ENCODE measurements at regions not wholly inside any gene's neighbourhood (a gene's known extent, or its start where the extent isn't known, plus 50 kb on each side); places are given as distances from the start of the nearest gene placed in this dataset.

DNA sequence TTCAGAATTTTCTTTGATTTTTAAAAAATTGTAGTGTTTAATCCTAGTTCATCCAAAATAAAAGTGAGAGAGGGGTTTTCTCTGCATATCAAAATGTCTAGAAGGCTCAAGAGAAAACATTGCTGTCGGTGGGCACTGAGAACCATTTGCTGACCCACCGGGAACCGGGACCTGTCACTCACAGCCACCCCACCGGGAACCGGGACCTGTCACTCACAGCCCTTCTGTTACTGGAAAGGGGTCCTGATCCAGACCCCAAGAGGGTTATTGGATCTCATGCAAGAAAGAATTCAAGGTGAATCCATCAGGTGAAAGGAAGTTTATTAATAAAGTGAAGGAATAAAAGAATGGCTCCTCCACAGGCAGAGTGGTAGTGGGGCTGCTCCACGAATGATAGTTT is 106.0 kb upstream of the SFSWAP start:
- Histone ChIP-seq H3K4me3 (ENCODE audit: low read depth, low read length) (no peak overlapping the region), H3K27me3 (ENCODE audit: control insufficient read depth, insufficient read depth, low read length) (no peaks in the 10 kb centered on the region), H3K36me3 (ENCODE audit: control insufficient read depth, insufficient read depth, low read length) (no peaks in the 10 kb centered on the region)
- DNase-seq (ENCODE audit: low read depth) (no peak), FAIRE-seq (no peak)
- TF ChIP-seq, protein P1, sequence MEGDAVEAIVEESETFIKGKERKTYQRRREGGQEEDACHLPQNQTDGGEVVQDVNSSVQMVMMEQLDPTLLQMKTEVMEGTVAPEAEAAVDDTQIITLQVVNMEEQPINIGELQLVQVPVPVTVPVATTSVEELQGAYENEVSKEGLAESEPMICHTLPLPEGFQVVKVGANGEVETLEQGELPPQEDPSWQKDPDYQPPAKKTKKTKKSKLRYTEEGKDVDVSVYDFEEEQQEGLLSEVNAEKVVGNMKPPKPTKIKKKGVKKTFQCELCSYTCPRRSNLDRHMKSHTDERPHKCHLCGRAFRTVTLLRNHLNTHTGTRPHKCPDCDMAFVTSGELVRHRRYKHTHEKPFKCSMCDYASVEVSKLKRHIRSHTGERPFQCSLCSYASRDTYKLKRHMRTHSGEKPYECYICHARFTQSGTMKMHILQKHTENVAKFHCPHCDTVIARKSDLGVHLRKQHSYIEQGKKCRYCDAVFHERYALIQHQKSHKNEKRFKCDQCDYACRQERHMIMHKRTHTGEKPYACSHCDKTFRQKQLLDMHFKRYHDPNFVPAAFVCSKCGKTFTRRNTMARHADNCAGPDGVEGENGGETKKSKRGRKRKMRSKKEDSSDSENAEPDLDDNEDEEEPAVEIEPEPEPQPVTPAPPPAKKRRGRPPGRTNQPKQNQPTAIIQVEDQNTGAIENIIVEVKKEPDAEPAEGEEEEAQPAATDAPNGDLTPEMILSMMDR (IDR thresholded peaks at IDR 0.05; ENCODE audit: insufficient read depth, low read length, severe bottlenecking) = no peak

DNA sequence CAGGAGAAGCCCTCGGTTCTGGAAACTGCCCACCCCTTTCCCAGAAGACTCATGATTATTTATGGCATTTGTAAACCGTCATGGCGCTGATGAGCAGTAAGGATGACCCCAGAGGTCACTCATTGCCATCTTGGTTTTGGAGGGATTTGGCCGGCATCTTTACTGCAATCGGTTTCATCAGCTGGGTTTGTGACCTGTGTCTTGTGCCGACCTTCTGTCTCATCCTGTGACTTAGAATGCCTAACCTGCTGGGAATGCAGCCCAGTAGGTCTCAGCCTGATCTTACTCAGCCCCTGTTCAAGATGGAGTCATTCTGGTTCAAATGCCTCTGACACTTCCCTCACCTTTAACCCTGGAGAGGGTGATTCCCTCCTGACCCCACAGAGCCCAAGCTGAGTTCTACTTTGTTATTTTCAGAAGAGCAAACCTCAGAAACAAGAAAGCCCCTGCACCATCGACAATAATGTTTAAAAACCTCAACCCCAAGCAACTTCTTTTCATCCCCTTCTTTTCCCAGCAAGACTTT is 105.5 kb upstream of the SFSWAP start:
- Histone ChIP-seq H3K36me3 (ENCODE audit: control insufficient read depth, insufficient read depth, low read length) (no peaks in the 10 kb centered on the region), H3K4me3 (ENCODE audit: low read depth, low read length) (no peak overlapping the region), H3K27me3 (ENCODE audit: control insufficient read depth, insufficient read depth, low read length) (no peaks in the 10 kb centered on the region)
- no peak for DNase-seq (ENCODE audit: low read depth)
- TF ChIP-seq, protein P1 (IDR thresholded peaks at IDR 0.05; ENCODE audit: insufficient read depth, low read length, severe bottlenecking) = no peak
- FAIRE-seq = no peak

DNA sequence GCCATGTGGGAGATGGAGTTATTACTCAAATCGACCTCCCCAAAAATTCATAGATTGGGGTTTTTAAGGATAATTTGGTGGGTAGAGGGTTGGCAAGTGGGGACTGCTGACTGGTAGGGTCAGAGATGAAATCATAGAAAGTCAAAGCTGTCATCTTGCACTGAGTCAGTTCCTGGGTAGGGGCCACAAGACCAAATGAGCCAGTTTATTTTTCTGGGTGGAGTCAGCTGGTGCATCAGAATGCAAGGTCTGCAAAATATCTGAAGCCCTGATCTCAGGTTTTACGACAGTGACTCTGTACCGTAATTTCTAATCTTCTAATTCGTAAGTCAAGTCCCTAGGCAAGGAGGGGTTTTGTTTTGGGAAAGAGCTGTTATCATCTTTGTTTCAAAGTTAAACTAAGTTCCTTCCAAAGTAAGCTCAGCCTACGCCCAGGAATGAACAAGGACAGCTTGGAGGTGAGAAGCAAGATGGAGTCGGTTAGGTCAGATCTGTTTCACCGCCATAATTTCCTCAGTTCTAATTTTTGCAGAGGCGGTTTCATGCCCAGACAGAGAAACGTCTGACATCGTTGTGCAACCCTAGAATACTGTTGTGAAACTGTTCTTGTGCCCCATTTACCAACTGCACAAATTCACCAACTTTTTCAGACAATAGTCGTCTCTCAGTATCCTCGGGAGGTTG is 104.5 kb upstream of the SFSWAP start:
- H3K4me3 ChIP-seq (ENCODE audit: low read depth, low read length) = no peak overlapping the region
- TF ChIP-seq, protein P1 (IDR thresholded peaks at IDR 0.05; ENCODE audit: insufficient read depth, low read length, severe bottlenecking) = no peak
- no peaks in the 10 kb centered on the region for H3K36me3 ChIP-seq (ENCODE audit: control insufficient read depth, insufficient read depth, low read length)
- DNase-seq (ENCODE audit: low read depth) = no peak
- FAIRE-seq = no peak
- no peaks in the 10 kb centered on the region for H3K27me3 ChIP-seq (ENCODE audit: control insufficient read depth, insufficient read depth, low read length)

DNA sequence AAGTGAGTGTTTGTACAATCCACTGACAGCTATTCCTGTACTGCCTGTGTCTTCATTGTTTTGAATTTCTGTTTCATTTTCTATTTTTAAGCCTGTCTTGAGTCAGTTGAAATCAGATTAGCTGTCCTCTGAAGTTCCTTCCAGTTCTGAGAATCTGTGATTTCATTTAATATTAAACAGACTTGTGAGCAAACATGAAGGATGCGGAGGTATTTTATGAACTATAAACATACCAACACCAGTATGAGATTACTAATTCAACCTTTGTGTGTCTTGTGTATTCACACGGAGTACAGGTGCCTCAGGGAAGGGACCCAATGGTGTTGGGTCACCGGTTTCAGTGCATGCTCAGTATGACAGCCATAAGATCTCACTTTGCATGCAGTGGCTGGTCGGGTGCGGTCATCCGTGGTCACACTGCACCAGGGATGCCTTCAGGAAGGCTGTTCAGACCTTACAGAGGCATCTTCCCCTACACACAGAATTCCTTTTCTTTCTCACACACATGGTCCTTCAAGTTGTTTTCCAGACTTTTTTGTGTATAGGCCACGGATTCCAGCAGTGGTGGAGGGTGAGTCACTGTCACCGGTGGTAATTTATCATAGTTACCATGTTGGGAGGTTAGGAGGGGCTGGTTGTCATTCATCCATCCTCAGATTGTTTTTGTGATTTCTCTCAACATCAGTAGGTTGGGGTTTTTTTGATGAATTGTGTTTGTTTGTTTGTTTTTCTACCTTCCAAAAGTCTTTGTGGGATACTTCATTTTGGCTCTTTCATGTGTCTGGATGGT is 103.0 kb upstream of the SFSWAP start:
- peak; percentile 32 for FAIRE-seq
- Histone ChIP-seq H3K4me3 (ENCODE audit: low read depth, low read length) (no peak overlapping the region), H3K27me3 (ENCODE audit: control insufficient read depth, insufficient read depth, low read length) (no peaks in the 10 kb centered on the region), H3K36me3 (ENCODE audit: control insufficient read depth, insufficient read depth, low read length) (no peaks in the 10 kb centered on the region)
- TF ChIP-seq, protein P1 (IDR thresholded peaks at IDR 0.05; ENCODE audit: insufficient read depth, low read length, severe bottlenecking) = no peak
- no peak for DNase-seq (ENCODE audit: low read depth)

DNA sequence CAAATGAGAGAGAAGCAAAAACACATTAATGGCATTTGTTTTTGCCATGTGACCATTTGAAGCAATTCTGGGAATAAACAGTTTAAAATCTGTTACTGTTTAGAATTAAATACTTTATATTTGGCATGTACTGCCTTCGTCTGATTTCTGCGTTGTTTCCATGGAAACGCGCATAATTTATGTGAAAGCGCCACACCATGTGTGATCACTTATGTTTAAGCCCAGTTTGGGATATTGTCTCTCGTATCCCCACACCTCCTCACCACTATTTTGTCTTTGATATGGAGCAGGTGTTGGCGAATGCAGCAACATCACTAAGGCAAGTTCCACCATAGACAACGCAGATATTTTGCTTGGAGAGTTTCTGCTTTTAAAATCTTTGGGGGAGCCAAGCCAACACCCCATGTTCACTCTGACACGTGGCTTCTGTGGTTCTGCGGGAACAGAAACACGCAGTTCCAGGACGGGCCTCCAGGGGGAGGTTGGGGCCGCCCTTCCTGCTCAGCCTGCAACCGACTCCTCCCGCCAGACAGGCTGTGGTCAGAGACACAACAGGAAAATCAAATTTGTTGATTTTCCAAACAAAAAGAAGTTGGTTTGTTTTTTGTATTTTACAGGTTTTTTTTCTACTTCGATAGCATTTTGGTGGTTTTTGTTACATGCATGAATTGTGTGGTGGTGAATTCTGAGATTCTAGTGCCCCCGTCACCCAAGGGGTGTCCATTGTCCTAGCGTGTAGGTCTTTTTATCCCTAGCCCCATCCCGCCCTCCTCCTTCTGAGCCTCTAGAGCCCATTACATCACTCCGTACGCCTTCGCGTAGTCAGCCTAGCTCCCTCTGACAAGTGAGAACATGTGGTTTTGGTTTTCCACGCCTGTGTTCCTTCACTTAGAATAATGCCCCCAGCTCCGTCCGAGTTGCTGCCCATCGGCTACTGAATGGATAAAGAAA is 101.9 kb upstream of the SFSWAP start:
- Histone ChIP-seq H3K27me3 (ENCODE audit: control insufficient read depth, insufficient read depth, low read length) (no peaks in the 10 kb centered on the region), H3K4me3 (ENCODE audit: low read depth, low read length) (no peak overlapping the region), H3K36me3 (ENCODE audit: control insufficient read depth, insufficient read depth, low read length) (no peaks in the 10 kb centered on the region)
- TF ChIP-seq, protein P1 (IDR thresholded peaks at IDR 0.05; ENCODE audit: insufficient read depth, low read length, severe bottlenecking) = peak; percentile 75
- DNase-seq (ENCODE audit: low read depth) = peak; percentile 23
- FAIRE-seq = peak; percentile 58
